ENCODE measurements at regions not wholly inside any gene's neighbourhood (a gene's known extent, or its start where the extent isn't known, plus 50 kb on each side); places are given as distances from the start of the nearest gene placed in this dataset.

GRCh38 chr2:2409481-2409880 lies 78.4 kb upstream of the MYT1L start:
- TF ChIP-seq POLR2A (IDR thresholded peaks at IDR 0.05), result no peak
- no peak for TF ChIP-seq CTCF (IDR thresholded peaks at IDR 0.05)

Data from right lobe of liver (tissue), 4 donors.